GM19395 (cell line): ENCODE measurements at regions not wholly inside any gene's neighbourhood (a gene's known extent, or its start where the extent isn't known, plus 50 kb on each side); places are given as distances from the start of the nearest gene placed in this dataset.

Experiments used
- ATAC-seq: cut with Tn5 transposase; IDR thresholded peaks from one replicate; pipeline ENCODE4 v1.9.1; 2021; ENCODE audit warnings: mild to moderate bottlenecking, moderate library complexity; ENCODE audit not compliant: unreplicated experiment

DNA sequence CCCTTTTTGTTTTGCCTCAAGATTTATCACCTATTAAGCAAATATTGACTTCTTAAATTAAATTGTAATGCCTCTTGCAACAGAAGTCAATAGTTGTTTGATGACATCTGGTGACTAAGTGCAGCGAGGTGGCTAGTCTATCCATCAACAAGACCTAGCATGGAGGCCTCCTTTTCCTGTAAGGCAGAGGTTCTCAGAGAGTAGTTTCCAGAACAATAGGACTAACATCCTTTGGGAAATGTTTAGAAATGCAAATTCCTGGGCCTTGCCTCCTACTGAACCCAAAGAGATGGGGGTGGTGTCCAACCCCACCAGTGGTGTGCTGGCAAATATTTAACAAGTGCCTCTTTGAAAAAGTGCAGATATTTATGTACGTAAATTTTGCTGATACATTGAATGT lies 143.7 kb downstream of the SCP2D1 start:
- no peak for ATAC-seq

DNA sequence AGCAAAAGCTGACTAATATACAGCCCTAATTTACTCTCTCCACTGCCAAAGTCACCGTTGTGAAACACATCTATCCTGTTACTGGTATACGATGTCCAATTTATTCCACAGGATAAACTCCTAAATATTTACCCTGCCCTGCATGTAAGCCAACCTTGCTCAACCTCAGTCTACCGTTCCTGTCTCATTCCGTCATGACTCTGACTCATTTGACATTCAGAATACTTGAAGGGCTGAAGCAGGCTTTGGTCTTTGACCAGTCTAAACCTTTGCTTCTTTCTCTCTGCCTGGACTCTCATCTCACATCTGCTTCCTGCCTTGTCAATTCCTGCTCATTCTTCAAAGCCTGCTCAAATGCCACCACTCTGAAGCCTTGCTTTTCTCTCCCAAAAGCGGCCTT lies 157.5 kb downstream of the SCP2D1 start:
- ATAC-seq = no peak

- ATAC-seq = no peak
Observed at GRCh38 chr20:18971574-18971973, 158.0 kb downstream of the SCP2D1 start.

DNA sequence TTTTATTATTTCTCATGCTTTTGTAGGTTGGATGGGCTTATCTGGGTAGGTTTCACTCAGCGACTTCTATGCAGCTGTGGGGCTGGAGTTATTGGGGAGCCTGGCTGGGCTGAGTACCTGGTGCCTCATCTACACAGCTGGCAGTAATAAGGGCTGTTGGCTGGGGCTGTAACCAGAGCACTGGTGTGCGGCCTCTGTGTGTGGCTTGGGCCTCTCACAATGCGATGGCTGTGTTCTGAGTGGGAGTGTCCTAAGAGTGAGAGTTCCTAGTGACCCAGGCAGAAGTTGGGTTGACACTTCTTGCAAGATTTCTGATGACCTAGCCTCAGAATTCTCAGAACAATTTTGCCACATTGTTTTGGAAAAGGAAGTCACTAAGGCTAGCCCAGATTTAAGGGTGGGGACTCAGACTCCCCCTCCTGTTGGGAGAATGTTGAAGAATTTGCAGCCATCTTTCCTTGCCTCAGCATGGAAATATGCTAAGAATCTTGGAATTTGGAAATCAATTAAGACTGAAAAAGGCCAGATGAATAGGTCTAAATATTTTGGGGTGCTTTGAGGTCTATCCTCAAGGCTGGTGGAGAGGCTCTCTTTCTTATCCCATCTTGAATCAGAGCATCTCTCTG lies 158.8 kb downstream of the SCP2D1 start:
- no peak for ATAC-seq

- no peak for ATAC-seq
Observed at GRCh38 chr20:18973529-18974173, 160.1 kb downstream of the SCP2D1 start.

DNA sequence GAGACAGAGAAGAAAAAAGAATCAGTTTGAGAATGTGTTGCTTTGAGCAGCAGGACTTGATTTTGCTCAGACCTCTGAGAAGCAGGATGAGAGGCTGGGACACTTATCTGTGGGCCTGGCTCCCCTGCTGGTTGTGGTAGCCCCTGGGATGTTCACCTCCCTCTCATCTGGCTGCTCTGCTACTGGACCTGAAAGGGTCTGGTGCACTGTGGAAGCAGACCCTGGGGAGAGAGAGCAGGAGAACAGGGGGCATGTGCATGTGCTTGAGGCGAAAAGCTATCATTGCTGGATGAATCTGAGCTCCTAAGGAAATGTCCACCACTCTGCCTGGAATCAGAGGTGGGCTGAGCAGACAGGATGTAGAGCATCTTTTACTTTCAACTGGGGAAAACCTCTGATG lies 161.1 kb downstream of the SCP2D1 start:
- ATAC-seq = no peak

DNA sequence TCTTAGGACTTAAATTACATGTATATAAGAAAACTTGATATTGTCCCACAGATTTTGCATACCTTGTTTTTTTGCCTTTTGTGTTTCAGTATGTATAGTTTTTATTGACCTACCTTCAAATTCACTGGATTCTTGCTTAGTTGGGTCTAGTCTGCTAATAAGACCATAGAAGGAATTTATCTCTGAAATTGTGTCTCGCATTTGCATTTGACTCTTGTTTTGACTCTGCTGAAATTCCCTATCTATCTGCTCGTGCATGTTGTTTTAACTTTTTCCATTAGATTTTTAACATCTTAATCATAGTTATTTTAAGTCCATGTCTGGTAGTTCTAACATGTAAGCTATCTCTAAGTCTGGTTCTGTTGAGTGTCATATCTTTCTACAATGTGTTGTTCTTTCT lies 163.9 kb downstream of the SCP2D1 start:
- ATAC-seq = no peak

GRCh38 chr20:18978311-18978710 lies 164.7 kb downstream of the SCP2D1 start:
- ATAC-seq = no peak

DNA sequence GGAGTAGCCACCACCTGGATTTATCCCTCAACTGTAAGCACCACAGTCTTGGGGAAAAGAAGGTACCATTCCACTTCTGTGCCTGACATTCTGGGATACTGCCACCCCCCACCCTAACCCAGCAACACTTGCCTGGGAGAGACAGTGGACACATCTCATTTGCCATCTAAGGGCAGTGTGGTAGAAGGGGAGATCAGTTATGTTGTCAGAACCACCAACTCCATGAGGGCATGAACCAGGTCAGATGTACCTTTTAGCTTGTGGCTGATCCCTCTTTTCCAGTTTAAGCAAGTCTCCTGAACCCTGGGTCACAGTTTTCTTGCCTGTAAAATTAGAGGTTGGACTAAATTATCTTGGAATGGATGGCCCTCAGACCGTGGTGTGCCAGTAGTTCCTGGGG lies 165.5 kb downstream of the SCP2D1 start:
- no peak for ATAC-seq

GRCh38 chr20:18981962-18982539 lies 168.5 kb downstream of the SCP2D1 start:
- no peak for ATAC-seq

GRCh38 chr20:18983796-18984195 lies 170.2 kb downstream of the SCP2D1 start:
- no peak for ATAC-seq

GRCh38 chr20:18984238-18985200 lies 170.9 kb downstream of the SCP2D1 start:
- ATAC-seq = no peak

DNA sequence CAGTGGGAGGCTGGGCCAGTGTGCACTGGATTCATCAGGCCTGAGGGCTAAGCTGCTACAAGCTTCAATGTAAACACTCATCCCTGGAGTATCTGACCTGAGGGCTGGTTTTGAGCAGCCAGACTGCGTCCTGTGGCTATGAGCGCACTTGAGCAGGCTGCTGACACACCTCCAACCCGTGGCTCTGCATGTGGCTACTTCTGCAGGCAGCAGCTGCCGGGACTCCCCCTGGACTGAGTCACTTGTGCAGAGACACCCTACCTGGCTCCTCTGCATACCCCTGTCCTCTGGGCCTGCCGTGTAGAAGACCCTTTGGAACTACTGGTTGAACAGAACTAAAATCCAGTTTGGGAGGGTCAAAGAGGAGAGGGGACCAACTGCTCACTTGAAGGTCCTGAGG lies 172.0 kb downstream of the SCP2D1 start:
- no peak for ATAC-seq

DNA sequence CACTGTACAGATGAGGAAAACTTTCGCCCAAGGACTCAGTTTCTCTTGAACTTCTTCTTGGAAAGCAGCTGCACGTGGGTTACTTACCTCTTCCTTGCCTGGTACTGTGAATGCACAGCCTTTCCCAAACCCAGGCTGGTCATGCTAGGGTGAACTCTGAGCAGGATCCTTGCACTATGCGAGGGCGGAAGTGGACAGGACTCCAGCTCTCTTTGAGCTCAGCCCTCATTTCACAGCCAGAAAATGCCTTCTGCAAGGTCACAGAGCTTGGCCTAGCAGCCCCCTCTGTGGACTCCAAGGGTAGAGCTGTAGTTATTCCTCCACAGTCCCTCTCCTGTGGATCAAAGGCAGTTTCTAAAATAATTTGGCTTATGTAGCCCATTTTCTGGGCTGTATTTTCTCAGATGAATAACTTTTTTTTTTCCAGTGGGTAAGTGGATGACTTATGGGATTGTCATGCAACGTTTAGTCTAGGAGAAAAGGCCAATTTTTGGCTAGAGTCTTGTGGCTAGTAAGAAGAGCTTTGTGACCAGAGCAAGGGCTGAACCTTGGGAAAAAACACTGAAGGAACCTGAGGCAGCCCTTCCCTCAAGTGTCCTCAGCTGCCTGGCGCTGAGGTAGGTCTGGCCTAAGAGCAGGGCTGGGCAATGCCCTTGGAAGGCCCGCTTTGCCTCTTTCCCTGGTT lies 172.7 kb downstream of the SCP2D1 start:
- no peak for ATAC-seq

- ATAC-seq = no peak
Observed at GRCh38 chr20:18986895-18987580, 173.5 kb downstream of the SCP2D1 start.

GRCh38 chr20:18987781-18988360 lies 174.3 kb downstream of the SCP2D1 start:
- no peak for ATAC-seq

GRCh38 chr20:18988701-18989100 lies 175.1 kb downstream of the SCP2D1 start:
- no peak for ATAC-seq

DNA sequence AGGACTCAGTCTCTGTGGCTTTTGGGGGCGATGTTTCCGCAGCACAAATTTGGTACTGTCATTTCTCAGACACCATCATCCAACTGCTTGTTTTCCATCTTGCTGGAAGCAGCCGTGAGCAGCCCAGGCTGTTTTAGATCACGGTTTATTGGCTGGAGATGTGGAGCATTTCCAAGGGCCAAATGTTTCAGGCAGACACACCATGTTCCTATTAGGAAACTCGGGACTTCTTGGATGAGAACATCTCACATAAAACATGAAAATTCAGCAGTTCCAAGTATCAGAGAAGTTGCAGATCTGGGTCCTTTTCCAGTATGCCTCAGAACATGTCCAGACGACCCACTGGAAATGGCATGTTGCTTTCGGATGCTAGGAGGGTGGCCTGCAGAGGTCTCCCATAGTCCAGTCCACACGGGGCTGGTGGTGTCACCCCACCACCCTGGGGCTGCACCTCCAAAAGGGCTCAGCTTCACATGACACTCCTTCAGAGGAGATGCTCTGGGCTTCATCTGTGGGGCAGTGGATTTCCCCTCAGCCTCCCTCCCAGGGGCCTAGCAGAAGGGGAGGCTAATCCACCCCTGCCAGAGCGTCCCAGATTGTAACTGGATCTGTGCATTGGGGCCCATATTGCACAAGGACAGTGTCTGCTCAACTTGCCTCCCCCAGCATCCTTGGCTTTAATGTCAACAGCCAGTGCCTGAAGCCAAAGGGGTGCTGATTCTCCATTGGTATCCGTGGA lies 176.3 kb downstream of the SCP2D1 start:
- ATAC-seq = no peak

- no peak for ATAC-seq
Observed at GRCh38 chr20:18991012-18991411, 177.4 kb downstream of the SCP2D1 start.
